GM10266 (cell line): ENCODE measurements at regions not wholly inside any gene's neighbourhood (a gene's known extent, or its start where the extent isn't known, plus 50 kb on each side); places are given as distances from the start of the nearest gene placed in this dataset.
"Not testable (repeated sequence)": the region's sequence is repeated elsewhere in the genome, so short reads cannot be mapped to it uniquely, and the experiment has no call there.

Experiments
- DNase-seq: peaks from one replicate; pipeline ENCODE4 v3.0.0; 2012; ENCODE audit errors: extremely low spot score

- not testable (repeated sequence) for DNase-seq
These were observed 52.4 kb upstream of the APOD start for GRCh38 chr3:195635898-195636685.

DNA sequence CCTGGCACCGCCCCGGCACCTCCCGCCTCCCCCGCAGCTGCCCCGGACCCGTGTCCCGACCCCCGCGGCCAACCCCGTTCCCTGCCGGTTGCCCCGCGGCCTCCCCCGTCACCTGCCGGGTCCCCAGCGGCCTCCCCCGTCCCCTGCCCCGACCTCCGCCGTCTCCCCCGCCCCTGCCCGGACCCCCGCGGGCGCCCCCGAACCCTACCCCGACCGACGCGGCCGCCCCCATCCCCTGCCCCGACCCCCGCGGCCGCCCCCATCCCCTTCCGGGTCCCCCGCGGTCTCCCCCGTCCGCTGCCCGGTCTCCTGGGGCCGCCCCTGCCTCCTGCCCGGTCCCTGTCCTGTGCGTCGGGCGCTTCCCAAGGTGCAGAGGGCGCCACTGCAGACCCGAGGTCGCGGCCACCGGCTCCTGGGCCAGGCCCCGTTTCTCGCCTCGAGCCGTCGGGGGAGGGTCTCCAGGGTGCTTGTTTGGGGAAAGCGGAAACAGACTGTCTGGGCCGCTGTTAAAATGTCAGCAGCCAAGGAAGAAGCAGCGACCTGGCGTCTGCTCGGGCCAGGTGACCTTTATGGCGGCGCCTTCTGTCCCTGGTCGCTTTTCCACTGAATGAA, 51.6 kb upstream of the APOD start:
- DNase-seq, result not testable (repeated sequence)

- not testable (repeated sequence) for DNase-seq
These were observed 50.9 kb upstream of the APOD start for GRCh38 chr3:195634426-195635261.
